GM12878 (cell line): ENCODE measurements at regions not wholly inside any gene's neighbourhood (a gene's known extent, or its start where the extent isn't known, plus 50 kb on each side); places are given as distances from the start of the nearest gene placed in this dataset.

Experiments
- ATF7 ChIP-seq: fragments of 450-650 bp; IDR thresholded peaks from 2 replicates; pipeline ENCODE4 v1.6.1; 2016; ENCODE audit warnings: low read depth, mild to moderate bottlenecking
- BRCA1 ChIP-seq: IDR thresholded peaks from 2 replicates; pipeline ENCODE4 v1.6.1; 2011; ENCODE audit warnings: low read depth, low read length, improper control_type of control experiment
- E2F8 ChIP-seq: fragments of 450-650 bp; IDR thresholded peaks from 2 replicates; pipeline ENCODE4 v1.6.1; 2018; ENCODE audit warnings: mild to moderate bottlenecking, low read depth, moderate library complexity; ENCODE audit not compliant: partially characterized antibody
- EGR1 ChIP-seq, 2 experiments: IDR thresholded peaks; 1 replicate in 1 of 2; 2 replicates in 1 of 2; pipeline ENCODE4 v1.6.1; 2011 to 2012; ENCODE audit warnings: low read depth in 2 of 2, low read length in 2 of 2, borderline replicate concordance in 1 of 2, mild to moderate bottlenecking in 1 of 2, moderate library complexity in 1 of 2
- EP300 ChIP-seq, 2 experiments: fragments of 150-350 bp in 1 of 2; IDR thresholded peaks; 2 replicates each; pipeline ENCODE4 v1.6.1; 2011 to 2012; ENCODE audit warnings: low read depth in 2 of 2, low read length in 2 of 2, borderline replicate concordance in 1 of 2, improper control_type of control experiment in 1 of 2, inconsistent platforms in 1 of 2; ENCODE audit not compliant: control insufficient read depth in 1 of 2
- ESRRA ChIP-seq: IDR thresholded peaks from 2 replicates; pipeline ENCODE4 v1.6.1; 2012; ENCODE audit warnings: mild to moderate bottlenecking, low read length, improper control_type of control experiment
- HDGF ChIP-seq: fragments of 450-650 bp; IDR thresholded peaks from 2 replicates; pipeline ENCODE4 v1.6.1; 2016; ENCODE audit warnings: antibody characterized with exemption
- MTA2 ChIP-seq: fragments of 450-650 bp; IDR thresholded peaks from 2 replicates; pipeline ENCODE4 v1.6.1; 2016; ENCODE audit warnings: low read depth, mild to moderate bottlenecking, moderate library complexity
- MXI1 ChIP-seq: fragments of 150-350 bp; IDR thresholded peaks from 2 replicates; pipeline ENCODE4 v1.6.1; 2011; ENCODE audit warnings: low read depth, mild to moderate bottlenecking, inconsistent platforms, low read length, improper control_type of control experiment
- NFYB ChIP-seq: IDR thresholded peaks from 2 replicates; pipeline ENCODE4 v1.6.1; 2011; ENCODE audit warnings: low read depth, mild to moderate bottlenecking, low read length, improper control_type of control experiment, moderate library complexity; ENCODE audit not compliant: insufficient read depth
- NRF1 ChIP-seq: conservative IDR thresholded peaks from 2 replicates; pipeline ENCODE4 v1.6.1; 2011; ENCODE audit warnings: mild to moderate bottlenecking, low read depth, low read length, improper control_type of control experiment
- PKNOX1 ChIP-seq: fragments of 450-650 bp; IDR thresholded peaks from 2 replicates; pipeline ENCODE4 v1.6.1; 2016; ENCODE audit warnings: mild to moderate bottlenecking
- POLR2A ChIP-seq: IDR thresholded peaks from 2 replicates; pipeline ENCODE4 v1.6.1; 2011; ENCODE audit warnings: low read depth, mild to moderate bottlenecking, low read length
- RB1 ChIP-seq: fragments of 450-650 bp; formaldehyde crosslinking; IDR thresholded peaks from 2 replicates; pipeline ENCODE4 v1.6.1; 2017; ENCODE audit warnings: mild to moderate bottlenecking, borderline replicate concordance
- REST ChIP-seq: IDR thresholded peaks from 2 replicates; pipeline ENCODE4 v1.6.1; 2012; ENCODE audit warnings: mild to moderate bottlenecking, low read depth, low read length
- RFX5 ChIP-seq: IDR thresholded peaks from 2 replicates; pipeline ENCODE4 v1.6.1; 2011; ENCODE audit warnings: low read depth, low read length, improper control_type of control experiment
- SP1 ChIP-seq: IDR thresholded peaks from one replicate; pipeline ENCODE4 v1.6.1; 2011; ENCODE audit warnings: low read depth, low read length
- SREBF1 ChIP-seq: IDR thresholded peaks from 2 replicates; pipeline ENCODE4 v1.6.1; 2012; ENCODE audit warnings: mild to moderate bottlenecking, low read length
- SREBF2 ChIP-seq: IDR thresholded peaks from 2 replicates; pipeline ENCODE4 v1.6.1; 2012; ENCODE audit warnings: mild to moderate bottlenecking, low read length
- SUZ12 ChIP-seq: fragments of 200-600 bp; sonication (generic); IDR thresholded peaks from one replicate; pipeline ENCODE4 v1.6.1; 2018; ENCODE audit warnings: antibody characterized with exemption, mild to moderate bottlenecking; ENCODE audit not compliant: unreplicated experiment
- TBL1XR1 ChIP-seq: IDR thresholded peaks from 2 replicates; pipeline ENCODE4 v1.6.1; 2012; ENCODE audit warnings: low read depth, low read length, improper control_type of control experiment
- USF2 ChIP-seq: IDR thresholded peaks from 2 replicates; pipeline ENCODE4 v1.6.1; 2011; ENCODE audit warnings: low read depth, low read length, improper control_type of control experiment, borderline replicate concordance
- ZBED1 ChIP-seq: IDR thresholded peaks from 2 replicates; pipeline ENCODE4 v1.6.1; 2016; ENCODE audit warnings: borderline replicate concordance
- ZNF384 ChIP-seq: IDR thresholded peaks from 2 replicates; pipeline ENCODE4 v1.6.1; 2012; ENCODE audit warnings: low read depth, mild to moderate bottlenecking, low read length, improper control_type of control experiment, borderline replicate concordance

GRCh38 chr20:53652090-53652858 lies 58.6 kb upstream of the ZNF217 start (continued):
- TF ChIP-seq E2F8 (peak; percentile 12), MTA2 (peak; percentile 80), ZBED1 (peak; percentile 99), EP300 (IDR thresholded peaks at IDR 0.05; ENCODE audit: borderline replicate concordance in 1 of 2, control insufficient read depth in 1 of 2, low read depth in 2 of 2, low read length in 2 of 2) (peak; percentile 68 to 72; a peak in 2 of 4 replicates), RB1 (no peak), SREBF2 (no peak), MXI1 (no peak), REST (no peak), SUZ12 (no peak), NRF1 (no peak), RFX5 (no peak), POLR2A (no peak), HDGF (no peak), TBL1XR1 (peak; percentile 60; the same call in 1 of the 2 replicates), PKNOX1 (peak; percentile 77), USF2 (peak; percentile 31; the same call in 1 of the 2 replicates), ZNF384 (peak; percentile 63; the same call in 1 of the 2 replicates), SREBF1 (no peak), ATF7 (peak; percentile 82), SP1 (no peak), EGR1 (IDR thresholded peaks at IDR 0.05; ENCODE audit: borderline replicate concordance in 1 of 2, low read depth in 2 of 2, low read length in 2 of 2) (no peak), NFYB (no peak), BRCA1 (no peak), ESRRA (no peak)
